GM12872 (cell line): ENCODE measurements at regions not wholly inside any gene's neighbourhood (a gene's known extent, or its start where the extent isn't known, plus 50 kb on each side); places are given as distances from the start of the nearest gene placed in this dataset.

Experiments used
- TF ChIP-seq, protein P1 (sequence below): IDR thresholded peaks from 3 replicates; pipeline ENCODE4 v1.5.1; 2011; ENCODE audit warnings: low read depth, mild to moderate bottlenecking, low read length, moderate library complexity; ENCODE audit not compliant: insufficient read depth

DNA sequence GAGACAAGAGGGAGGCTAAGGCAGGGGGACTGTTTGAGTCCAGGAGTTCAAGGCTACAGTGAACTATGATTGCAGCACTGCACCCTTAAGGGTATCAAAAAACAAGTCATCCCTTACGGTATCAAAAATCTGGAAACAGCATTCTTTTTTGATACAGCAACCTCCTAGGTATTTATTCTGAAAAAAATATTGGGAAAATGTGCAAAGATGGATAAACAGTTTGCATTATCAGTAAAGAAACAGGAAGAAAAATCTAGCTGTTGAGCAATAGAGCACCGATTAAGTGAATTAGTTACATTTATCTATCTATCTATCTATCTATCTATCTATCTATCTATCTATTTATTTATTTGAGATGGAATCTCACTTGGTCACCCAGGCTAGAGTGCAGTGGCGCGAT lies 56.7 kb upstream of the SCAF4 start:
- TF ChIP-seq, protein P1, sequence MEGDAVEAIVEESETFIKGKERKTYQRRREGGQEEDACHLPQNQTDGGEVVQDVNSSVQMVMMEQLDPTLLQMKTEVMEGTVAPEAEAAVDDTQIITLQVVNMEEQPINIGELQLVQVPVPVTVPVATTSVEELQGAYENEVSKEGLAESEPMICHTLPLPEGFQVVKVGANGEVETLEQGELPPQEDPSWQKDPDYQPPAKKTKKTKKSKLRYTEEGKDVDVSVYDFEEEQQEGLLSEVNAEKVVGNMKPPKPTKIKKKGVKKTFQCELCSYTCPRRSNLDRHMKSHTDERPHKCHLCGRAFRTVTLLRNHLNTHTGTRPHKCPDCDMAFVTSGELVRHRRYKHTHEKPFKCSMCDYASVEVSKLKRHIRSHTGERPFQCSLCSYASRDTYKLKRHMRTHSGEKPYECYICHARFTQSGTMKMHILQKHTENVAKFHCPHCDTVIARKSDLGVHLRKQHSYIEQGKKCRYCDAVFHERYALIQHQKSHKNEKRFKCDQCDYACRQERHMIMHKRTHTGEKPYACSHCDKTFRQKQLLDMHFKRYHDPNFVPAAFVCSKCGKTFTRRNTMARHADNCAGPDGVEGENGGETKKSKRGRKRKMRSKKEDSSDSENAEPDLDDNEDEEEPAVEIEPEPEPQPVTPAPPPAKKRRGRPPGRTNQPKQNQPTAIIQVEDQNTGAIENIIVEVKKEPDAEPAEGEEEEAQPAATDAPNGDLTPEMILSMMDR = no peak

DNA sequence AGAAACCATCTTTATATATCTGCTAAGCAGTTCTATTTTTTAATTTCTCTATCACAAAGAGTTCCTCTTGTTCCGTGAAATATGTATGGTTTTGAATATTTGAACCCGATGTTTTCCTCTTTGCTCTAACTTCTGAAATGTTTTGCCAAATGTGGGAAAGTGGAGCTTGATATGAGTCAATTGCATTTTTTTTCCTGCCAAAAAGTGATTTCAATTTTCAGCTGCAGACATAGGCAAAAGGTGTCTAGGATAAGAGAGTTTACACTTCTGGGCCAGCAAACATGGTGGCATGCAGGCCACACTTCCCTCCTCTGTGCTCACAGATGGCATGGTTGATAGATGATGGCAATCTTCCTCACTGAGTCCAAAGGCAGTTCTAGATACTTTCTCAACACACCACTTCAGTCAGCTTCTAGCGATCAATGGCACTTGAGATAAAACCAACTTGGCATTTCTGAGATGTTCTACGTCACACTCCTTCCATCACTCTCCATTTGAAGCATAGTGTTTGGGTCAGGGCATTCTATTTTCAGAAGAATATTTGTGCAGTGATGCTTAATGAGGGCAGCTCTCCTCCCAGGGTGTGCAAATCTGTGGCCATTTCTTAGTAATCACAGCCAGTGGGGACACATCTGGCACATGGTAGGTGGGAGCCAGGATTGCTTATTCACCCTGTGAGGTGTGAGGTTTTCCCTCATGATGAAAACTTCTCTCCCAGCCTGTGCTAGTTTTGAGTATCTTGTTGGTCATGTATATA lies 54.4 kb upstream of the SCAF4 start:
- TF ChIP-seq, protein P1 = no peak

DNA sequence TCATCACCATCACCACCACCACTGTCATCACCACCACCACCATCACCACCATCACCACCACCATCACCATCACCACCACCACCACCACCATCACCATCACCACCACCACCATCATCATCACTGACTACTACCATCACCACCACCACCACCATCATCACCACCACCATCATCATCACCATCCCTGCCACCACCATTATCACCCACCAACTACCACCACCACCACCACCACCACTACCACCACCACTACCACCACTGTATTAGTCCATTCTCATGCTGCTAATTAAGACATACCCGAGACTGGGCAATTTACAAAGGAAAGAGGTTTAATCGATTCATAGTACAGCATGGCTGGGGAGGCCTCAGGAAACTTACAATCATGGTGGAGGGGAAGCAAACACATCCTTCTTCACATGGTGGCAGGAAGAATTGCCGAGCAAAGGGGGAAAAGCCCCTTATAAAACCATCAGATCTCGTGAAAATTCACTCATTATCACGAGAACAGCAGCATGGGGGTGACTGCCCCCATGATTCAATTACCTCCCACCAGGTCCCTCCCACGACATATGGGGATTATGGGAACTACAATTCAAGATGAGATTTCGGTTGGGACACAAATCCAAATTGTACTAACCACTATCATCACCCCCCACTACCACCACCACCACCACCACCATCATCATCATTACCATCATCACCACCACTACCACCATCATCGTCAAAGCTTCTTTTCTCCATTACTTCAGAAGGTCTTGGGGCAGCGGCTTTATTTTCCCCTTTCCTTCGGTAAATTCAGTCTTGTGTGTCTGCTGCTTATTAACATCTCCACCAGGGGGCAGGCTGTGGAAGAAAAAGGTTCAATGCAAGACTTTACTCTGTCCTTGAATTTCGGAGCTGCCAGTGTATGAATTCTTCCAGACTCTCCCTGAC lies 53.6 kb upstream of the SCAF4 start:
- TF ChIP-seq, protein P1 = peak; percentile 69

DNA sequence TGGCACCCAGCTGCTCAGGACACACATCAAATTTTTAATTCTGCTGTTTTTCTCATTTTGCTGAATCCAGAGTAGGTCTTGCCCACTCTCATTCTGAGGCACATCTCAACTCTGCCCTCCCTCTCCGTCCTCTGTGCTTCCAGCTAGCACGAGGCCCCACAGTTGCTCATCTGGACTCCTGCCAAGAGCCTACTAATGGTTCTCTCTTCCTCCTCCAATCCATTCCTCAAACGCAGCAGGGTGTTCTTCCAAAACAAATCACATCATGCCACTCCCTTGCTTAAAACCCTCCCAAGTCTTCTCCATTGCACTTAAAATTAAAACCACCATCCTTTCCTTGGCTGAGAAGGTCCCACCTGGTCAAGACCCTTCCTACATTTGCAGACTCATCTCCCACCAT lies 49.8 kb upstream of the SCAF4 start:
- TF ChIP-seq, protein P1 = no peak
